Dedifferentiated amniotic fluid mesenchymal stem cell (primary cell): ENCODE measurements at regions not wholly inside any gene's neighbourhood (a gene's known extent, or its start where the extent isn't known, plus 50 kb on each side); places are given as distances from the start of the nearest gene placed in this dataset.

Experiments used
- DNase-seq: peaks from one replicate; pipeline ENCODE4 v3.0.0-alpha.2; 2016; ENCODE audit errors: extremely low spot score

- no peak for DNase-seq
Observed at GRCh38 chr2:128492966-128493811, 174.5 kb upstream of the HS6ST1 start.

GRCh38 chr2:128493880-128494279, 175.2 kb upstream of the HS6ST1 start:
- no peak for DNase-seq

- DNase-seq: no peak
Observed at GRCh38 chr2:128494307-128494639, 175.6 kb upstream of the HS6ST1 start.

GRCh38 chr2:128494640-128495321, 176.1 kb upstream of the HS6ST1 start:
- DNase-seq: no peak

- no peak for DNase-seq
Observed at GRCh38 chr2:128495996-128496547, 177.4 kb upstream of the HS6ST1 start.

- DNase-seq: no peak
Observed at GRCh38 chr2:128496700-128497099, 178.0 kb upstream of the HS6ST1 start.

- no peak for DNase-seq
Observed at GRCh38 chr2:128497461-128497860, 178.8 kb upstream of the HS6ST1 start.

- DNase-seq: no peak
Observed at GRCh38 chr2:128498086-128498485, 179.4 kb upstream of the HS6ST1 start.

GRCh38 chr2:128498589-128498988, 179.9 kb upstream of the HS6ST1 start:
- no peak for DNase-seq

- no peak for DNase-seq
Observed at GRCh38 chr2:128499367-128500137, 180.9 kb upstream of the HS6ST1 start.

- no peak for DNase-seq
Observed at GRCh38 chr2:128500138-128500800, 181.6 kb upstream of the HS6ST1 start.

GRCh38 chr2:128501006-128501690, 182.5 kb upstream of the HS6ST1 start:
- DNase-seq: no peak

GRCh38 chr2:128501700-128502099, 183.0 kb upstream of the HS6ST1 start:
- no peak for DNase-seq

- no peak for DNase-seq
Observed at GRCh38 chr2:128502200-128502599, 183.5 kb upstream of the HS6ST1 start.

- no peak for DNase-seq
Observed at GRCh38 chr2:128502638-128503246, 184.1 kb upstream of the HS6ST1 start.

- no peak for DNase-seq
Observed at GRCh38 chr2:128503399-128504245, 185.0 kb upstream of the HS6ST1 start.

- DNase-seq: no peak
Observed at GRCh38 chr2:128504246-128505149, 185.8 kb upstream of the HS6ST1 start.

GRCh38 chr2:128505150-128505490, 186.5 kb upstream of the HS6ST1 start:
- DNase-seq: no peak
